ENCODE measurements at regions not wholly inside any gene's neighbourhood (a gene's known extent, or its start where the extent isn't known, plus 50 kb on each side); places are given as distances from the start of the nearest gene placed in this dataset.
"Not testable (repeated sequence)": the region's sequence is repeated elsewhere in the genome, so short reads cannot be mapped to it uniquely, and the experiment has no call there.

DNA sequence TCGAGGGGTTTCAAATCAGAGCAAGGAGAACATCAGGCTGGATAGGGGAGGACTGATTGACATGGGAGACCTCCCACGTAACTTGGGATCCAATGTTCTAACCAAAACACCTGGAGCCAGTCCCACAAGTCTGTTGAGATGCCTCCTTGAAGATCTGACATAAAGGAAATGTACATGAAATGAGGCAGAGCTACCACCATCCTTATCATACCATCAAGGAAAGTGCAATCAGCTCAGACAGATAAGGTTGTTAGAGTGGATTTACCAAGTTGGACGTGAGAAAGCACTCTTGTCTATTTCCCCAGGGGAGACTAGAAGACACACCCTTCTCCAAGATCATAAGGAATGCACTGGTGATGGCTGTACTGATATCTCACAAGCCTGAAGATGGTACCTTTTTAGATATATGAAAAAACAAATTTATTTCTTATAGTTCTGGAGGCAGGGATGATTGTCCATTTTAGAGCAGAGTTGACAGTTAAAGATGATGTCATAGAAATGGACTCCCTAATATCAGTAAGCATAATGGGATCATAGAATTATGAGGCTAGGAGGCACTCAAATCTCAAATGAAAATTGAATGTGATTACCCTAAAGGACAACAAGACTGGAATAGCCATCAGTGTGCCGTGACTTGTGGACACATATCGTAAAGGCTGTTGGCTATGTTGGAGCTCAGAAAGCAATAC, 129.1 kb upstream of the RAB4A start:
- Mint-ChIP-seq H3K27me3 (peaks cover 7% of the 10 kb centered on the region), H3K9me3 (no peaks in the 10 kb centered on the region), H3K4me1 (peaks cover 14% of the 10 kb centered on the region), H3K4me3 (no peak overlapping the region), H3K27ac (no peak overlapping the region), H3K36me3 (no peaks in the 10 kb centered on the region)
- ATAC-seq (ENCODE audit: low read depth) (no peak), DNase-seq (ENCODE audit: low spot score in 2 of 2) (no peak)

DNA sequence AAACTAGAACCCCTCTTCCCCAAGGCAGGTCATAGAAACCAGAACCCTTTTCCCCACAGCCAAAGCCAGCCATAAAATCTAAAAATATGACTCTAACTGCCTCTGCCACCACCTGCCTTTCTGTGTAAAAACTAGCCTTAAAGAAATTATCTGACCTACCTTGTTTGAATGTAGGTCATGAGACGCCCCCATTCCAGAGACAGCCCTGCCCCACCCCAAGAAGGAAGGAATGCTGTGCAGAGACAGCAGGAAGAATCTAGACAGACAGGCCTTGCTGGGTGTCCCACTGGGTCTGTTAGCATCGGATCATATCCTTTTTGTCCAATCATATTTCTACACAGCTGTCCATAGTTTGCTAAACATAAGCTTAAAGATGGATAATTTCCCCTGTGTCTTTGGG, 128.4 kb upstream of the RAB4A start:
- Mint-ChIP-seq H3K27ac (no peak overlapping the region), H3K27me3 (peaks cover 10% of the 10 kb centered on the region), H3K4me3 (no peak overlapping the region), H3K4me1 (peaks cover 8% of the 10 kb centered on the region), H3K9me3 (no peaks in the 10 kb centered on the region), H3K36me3 (no peaks in the 10 kb centered on the region)
- no peak for DNase-seq (ENCODE audit: low spot score in 2 of 2)
- ATAC-seq (ENCODE audit: low read depth), result no peak

DNA sequence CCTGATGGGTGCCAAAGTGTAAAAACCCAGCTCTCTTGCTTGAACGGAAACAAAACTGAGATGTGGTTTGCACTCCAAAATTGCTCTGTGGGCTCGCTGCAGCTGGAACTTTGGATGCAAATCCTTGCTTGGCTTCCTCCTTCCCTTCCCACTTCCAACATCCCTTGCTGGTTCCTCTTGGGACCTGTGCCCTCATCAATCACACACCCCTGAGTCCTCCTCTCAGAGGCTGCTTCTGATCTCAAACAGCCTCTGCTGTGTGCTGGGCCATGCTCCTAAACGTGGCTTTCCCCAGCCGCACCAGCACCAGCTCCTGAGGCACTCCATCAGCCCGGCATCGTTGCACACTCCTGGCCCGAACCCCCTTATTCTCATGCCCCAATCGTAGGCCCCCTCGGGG, 124.3 kb upstream of the RAB4A start:
- no peak for DNase-seq (ENCODE audit: low spot score in 2 of 2)
- Mint-ChIP-seq H3K4me1 (no peaks in the 10 kb centered on the region), H3K36me3 (no peaks in the 10 kb centered on the region), H3K9me3 (no peaks in the 10 kb centered on the region), H3K4me3 (no peak overlapping the region), H3K27ac (no peak overlapping the region), H3K27me3 (peaks cover 12% of the 10 kb centered on the region)
- no peak for ATAC-seq (ENCODE audit: low read depth)

DNA sequence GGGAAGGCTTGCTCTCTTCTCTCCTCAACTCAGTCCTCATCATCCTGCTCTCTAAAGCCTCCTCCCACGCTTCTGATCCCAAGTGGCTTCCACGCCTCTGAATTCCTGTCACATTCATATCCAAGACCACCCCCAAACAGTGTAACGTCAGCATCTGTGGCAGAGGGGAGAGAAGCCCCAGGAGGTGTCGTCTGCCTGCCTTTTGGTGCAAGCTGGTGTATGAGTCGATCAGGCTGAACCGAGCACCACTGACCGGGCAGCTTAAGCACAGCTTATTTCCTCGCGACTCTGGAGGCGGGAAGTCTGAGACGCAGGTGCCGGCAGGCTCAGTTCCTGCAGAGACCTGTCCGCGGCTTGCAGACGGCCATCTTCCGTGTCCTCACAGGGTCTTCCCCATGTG, 123.8 kb upstream of the RAB4A start:
- H3K36me3 Mint-ChIP-seq, result no peaks in the 10 kb centered on the region
- ATAC-seq (ENCODE audit: low read depth) (no peak), DNase-seq (ENCODE audit: low spot score in 2 of 2) (no peak)
- H3K4me3 Mint-ChIP-seq, result no peak overlapping the region
- H3K27ac Mint-ChIP-seq, result no peak overlapping the region
- peaks cover 12% of the 10 kb centered on the region for H3K27me3 Mint-ChIP-seq
- H3K4me1 Mint-ChIP-seq, result no peaks in the 10 kb centered on the region
- H3K9me3 Mint-ChIP-seq, result no peaks in the 10 kb centered on the region

DNA sequence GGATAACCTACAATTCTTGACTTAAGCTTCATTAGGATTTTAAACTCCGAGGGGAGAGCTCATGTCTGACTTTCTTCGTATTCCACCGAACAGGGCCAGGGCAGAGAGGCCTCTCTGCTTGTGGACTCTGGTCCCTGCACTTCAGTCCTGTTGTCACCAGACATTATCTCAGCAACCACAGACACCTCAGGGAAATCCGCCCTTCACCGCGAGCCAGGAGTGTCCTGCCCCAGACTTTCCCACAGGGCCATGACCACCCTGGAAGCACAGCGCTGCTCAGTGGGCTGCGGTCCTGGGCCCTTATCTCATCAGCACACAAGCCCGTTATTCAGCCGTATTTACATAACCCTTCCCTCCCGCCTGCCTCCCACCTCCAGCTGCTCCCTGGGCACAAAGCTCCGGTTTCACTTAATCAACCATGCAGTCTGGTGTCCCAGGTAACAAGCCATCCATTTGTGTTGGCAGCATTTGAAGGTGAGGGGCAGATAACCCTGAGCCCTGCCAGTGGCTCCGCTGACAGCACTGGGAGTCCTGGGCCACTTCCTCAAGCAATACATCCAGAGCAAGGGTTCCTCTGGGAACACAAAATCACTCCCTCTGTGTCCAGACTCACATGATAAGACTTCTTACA, 122.8 kb upstream of the RAB4A start:
- Mint-ChIP-seq H3K36me3 (no peaks in the 10 kb centered on the region), H3K9me3 (no peaks in the 10 kb centered on the region), H3K4me1 (no peaks in the 10 kb centered on the region), H3K27ac (no peak overlapping the region), H3K4me3 (no peak overlapping the region), H3K27me3 (peaks cover 12% of the 10 kb centered on the region)
- ATAC-seq (ENCODE audit: low read depth) (no peak), DNase-seq (ENCODE audit: low spot score in 2 of 2) (no peak)

DNA sequence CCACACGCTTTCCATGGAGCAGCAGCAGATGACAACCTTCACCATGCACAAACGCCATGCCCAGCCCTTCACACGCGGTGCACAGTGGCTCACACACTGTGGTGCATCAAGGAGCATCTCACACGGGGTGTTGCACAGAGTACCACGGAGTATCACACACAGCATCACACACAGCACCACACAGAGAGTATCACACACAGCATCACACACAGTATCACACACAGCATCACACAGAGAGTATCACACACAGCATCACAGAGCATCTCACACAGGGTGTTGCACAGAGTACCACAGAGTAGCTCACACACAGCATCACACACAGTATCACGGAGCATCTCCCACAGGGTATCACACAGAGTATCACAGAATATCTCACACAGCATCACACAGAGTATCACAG, 122.2 kb upstream of the RAB4A start:
- H3K4me1 Mint-ChIP-seq, result no peaks in the 10 kb centered on the region
- H3K36me3 Mint-ChIP-seq, result no peaks in the 10 kb centered on the region
- DNase-seq (ENCODE audit: low spot score in 2 of 2), result no peak
- no peak overlapping the region for H3K4me3 Mint-ChIP-seq
- ATAC-seq (ENCODE audit: low read depth), result no peak
- H3K27ac Mint-ChIP-seq, result no peak overlapping the region
- H3K9me3 Mint-ChIP-seq, result no peaks in the 10 kb centered on the region
- peaks cover 12% of the 10 kb centered on the region for H3K27me3 Mint-ChIP-seq

DNA sequence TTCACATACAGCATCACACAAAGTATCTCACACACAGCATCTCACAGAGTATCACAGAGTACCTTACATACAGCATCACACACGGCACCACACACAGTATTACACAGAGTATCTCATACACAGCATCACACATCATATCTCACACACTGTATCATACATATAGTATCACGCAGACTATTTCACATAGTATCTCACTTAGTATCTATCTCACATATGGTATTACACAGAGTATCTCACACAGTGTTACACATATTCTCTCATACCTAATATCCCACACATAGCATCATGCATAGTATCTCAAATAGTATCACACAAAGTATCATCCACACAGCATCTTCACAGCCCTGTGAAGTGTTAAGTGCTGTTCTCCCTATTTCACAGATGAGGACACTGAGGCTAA, 121.5 kb upstream of the RAB4A start:
- H3K4me3 Mint-ChIP-seq, result no peak overlapping the region
- peaks cover 12% of the 10 kb centered on the region for H3K27me3 Mint-ChIP-seq
- no peaks in the 10 kb centered on the region for H3K9me3 Mint-ChIP-seq
- H3K4me1 Mint-ChIP-seq, result no peaks in the 10 kb centered on the region
- H3K27ac Mint-ChIP-seq, result no peak overlapping the region
- ATAC-seq (ENCODE audit: low read depth) (no peak), DNase-seq (ENCODE audit: low spot score in 2 of 2) (no peak)
- no peaks in the 10 kb centered on the region for H3K36me3 Mint-ChIP-seq

DNA sequence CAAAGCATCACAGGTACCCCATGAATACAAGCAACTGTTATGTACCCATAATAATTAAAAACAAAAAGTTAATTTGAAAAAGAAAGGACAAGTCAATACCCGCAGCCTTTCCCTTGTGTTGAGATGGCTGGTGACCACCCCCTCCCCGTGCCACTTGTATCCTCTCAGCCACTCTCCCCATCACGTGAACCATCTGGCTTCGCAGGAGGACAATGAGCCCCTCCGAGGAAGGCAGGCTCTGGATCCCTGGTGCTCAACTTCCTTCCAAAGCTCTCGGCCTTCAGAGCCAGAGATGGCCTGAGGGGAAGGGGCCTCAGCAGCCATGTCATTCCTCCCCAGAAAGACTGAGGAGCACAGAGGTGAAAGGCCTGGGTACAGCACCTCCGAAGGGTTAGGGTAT, 120.4 kb upstream of the RAB4A start:
- DNase-seq (ENCODE audit: low spot score in 2 of 2) (no peak), ATAC-seq (ENCODE audit: low read depth) (no peak)
- H3K9me3 Mint-ChIP-seq, result no peaks in the 10 kb centered on the region
- peaks cover 11% of the 10 kb centered on the region for H3K27me3 Mint-ChIP-seq
- H3K4me1 Mint-ChIP-seq, result peaks cover 4% of the 10 kb centered on the region
- no peak overlapping the region for H3K27ac Mint-ChIP-seq
- no peaks in the 10 kb centered on the region for H3K36me3 Mint-ChIP-seq
- H3K4me3 Mint-ChIP-seq, result no peak overlapping the region

DNA sequence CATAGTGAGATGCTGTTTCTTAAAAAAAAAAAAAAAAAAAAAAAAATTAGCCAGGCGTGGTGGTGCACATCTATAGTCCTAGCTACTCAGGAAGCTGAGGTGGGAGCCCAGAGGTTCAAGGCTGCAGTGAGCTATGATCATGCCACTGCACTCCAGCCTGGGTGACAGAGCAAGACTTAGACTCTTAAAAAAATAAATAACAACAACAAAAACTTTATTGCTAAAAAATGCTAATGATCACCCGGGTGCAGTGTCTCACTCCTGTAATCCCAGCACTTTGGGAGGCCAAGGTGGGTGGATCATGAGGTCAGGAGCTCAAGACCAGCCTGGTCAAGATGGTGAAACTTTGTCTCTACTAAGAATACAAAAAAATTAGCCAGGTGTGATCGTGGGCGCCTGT, 119.5 kb upstream of the RAB4A start:
- not testable (repeated sequence) for DNase-seq (ENCODE audit: low spot score in 2 of 2); H3K27ac Mint-ChIP-seq; H3K4me3 Mint-ChIP-seq; H3K27me3 Mint-ChIP-seq; H3K36me3 Mint-ChIP-seq; H3K9me3 Mint-ChIP-seq; ATAC-seq (ENCODE audit: low read depth); H3K4me1 Mint-ChIP-seq

DNA sequence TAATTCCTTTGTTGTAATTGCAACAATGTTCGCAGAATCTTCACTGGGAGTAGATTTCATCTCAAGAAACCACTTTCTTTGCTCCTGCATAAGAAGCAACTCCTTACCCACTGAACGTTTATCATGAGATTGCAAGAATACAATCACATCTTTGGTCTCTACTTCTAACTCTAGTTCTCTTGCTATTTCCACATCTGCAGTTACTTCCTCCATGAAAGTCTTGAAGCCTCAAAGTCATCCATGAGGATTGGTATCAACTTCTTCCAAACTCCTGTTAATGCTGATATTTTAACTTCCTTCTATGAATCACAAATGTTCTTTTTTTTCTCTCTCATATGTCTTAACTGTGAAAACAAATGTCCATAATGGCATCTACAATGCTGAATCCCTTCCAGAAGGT, 118.6 kb upstream of the RAB4A start:
- H3K27me3 Mint-ChIP-seq, result peaks cover 3% of the 10 kb centered on the region
- H3K4me1 Mint-ChIP-seq, result peaks cover 6% of the 10 kb centered on the region
- no peak overlapping the region for H3K4me3 Mint-ChIP-seq
- H3K36me3 Mint-ChIP-seq, result no peaks in the 10 kb centered on the region
- ATAC-seq (ENCODE audit: low read depth) (no peak), DNase-seq (ENCODE audit: low spot score in 2 of 2) (no peak)
- no peak overlapping the region for H3K27ac Mint-ChIP-seq
- H3K9me3 Mint-ChIP-seq, result no peaks in the 10 kb centered on the region

DNA sequence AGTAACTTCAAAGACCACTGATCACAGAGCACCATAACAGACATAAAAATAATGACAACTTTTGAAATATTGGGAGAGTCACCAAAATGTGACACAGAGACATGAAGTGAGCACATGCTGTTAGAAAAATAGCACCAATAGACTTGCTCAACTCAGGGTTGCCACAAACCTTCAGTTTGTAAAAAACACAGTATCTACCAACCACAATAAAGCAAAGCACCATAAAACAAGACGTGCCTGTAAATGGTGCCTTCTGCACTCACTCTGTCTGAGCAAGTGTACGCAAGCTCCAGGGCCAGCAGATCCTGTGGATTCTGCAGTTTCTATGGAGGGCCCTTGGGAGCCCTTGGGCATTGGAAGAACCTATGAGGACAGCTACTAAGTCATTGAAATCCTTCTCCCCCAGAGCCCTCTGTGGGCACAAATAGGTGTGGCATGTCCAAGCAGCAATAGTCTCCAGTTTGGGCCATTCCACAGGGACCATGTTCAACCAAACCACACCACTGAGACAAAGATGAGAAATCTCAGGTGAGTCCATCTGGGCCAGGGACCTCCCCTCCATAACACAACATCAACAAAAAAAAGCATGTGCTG, 116.9 kb upstream of the RAB4A start:
- no peak for DNase-seq (ENCODE audit: low spot score in 2 of 2)
- H3K4me3 Mint-ChIP-seq, result no peak overlapping the region
- no peaks in the 10 kb centered on the region for H3K36me3 Mint-ChIP-seq
- peaks cover 6% of the 10 kb centered on the region for H3K4me1 Mint-ChIP-seq
- H3K27ac Mint-ChIP-seq, result no peak overlapping the region
- H3K9me3 Mint-ChIP-seq, result no peaks in the 10 kb centered on the region
- H3K27me3 Mint-ChIP-seq, result no peaks in the 10 kb centered on the region
- no peak for ATAC-seq (ENCODE audit: low read depth)

DNA sequence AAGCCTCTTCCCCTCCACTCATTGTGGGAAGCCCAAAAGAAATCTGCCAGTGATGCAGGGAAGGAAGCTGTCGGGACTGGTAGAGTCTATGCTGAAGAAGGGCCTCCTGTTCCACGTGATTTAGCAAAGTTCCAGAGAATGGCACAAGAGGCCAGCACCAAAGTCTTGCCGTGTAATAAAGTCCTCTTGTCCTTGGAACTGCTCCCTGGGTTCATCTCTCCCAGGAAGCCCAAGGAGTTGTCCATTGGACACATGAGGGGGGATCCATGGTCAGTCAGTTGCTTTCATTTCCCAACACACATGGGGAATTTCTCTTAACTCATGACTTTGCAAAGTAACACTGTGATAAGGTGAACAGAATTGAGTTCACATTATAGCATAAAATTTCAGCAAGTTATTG, 116.1 kb upstream of the RAB4A start:
- Mint-ChIP-seq H3K4me3 (no peak overlapping the region), H3K9me3 (no peaks in the 10 kb centered on the region), H3K27me3 (no peaks in the 10 kb centered on the region), H3K4me1 (peaks cover 6% of the 10 kb centered on the region), H3K36me3 (no peaks in the 10 kb centered on the region), H3K27ac (no peak overlapping the region)
- ATAC-seq (ENCODE audit: low read depth) (no peak), DNase-seq (ENCODE audit: low spot score in 2 of 2) (no peak)

DNA sequence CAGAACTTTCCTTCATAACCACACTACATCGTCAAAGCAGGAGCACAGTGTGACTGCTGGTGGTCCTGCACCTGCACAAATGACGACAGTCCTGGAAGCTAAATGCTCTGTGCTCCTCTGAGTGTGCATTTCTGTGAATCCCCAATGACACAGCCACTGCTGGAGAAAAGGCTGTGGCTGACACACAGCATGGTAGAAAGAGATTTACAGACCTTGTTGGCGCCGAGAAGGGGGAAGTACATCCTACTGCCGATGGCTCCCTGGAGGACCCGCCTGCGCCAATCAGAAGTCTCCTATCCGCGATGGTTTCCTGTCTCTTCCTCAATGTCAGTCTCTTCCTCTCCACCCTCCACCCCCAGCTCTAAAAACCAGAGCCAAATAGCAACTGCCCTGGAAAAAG, 115.4 kb upstream of the RAB4A start:
- no peaks in the 10 kb centered on the region for H3K36me3 Mint-ChIP-seq
- peak; percentile 56 for ATAC-seq (ENCODE audit: low read depth)
- H3K9me3 Mint-ChIP-seq, result no peaks in the 10 kb centered on the region
- no peak for DNase-seq (ENCODE audit: low spot score in 2 of 2)
- H3K4me3 Mint-ChIP-seq, result peak overlapping the region; percentile 35
- H3K27me3 Mint-ChIP-seq, result no peaks in the 10 kb centered on the region
- H3K4me1 Mint-ChIP-seq, result peaks cover 6% of the 10 kb centered on the region
- no peak overlapping the region for H3K27ac Mint-ChIP-seq

DNA sequence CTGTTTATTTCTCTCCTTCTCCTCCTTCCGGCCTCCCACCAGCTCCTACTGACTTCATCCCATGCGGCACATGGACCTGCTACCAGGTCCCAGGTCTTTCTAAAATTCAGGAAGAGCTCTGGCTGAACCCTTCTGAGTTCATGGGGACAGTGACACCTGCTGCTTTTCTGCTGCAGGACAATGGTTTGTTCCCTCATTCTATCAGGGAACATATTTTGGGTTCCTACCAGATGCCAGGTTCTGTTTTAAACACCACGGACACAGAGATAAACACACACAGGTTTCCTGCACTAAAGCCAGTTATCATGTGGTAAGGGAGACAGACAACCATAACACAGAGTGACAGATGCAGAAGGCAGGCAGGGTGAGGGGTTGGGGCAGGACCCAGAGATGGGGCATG, 114.0 kb upstream of the RAB4A start:
- Mint-ChIP-seq H3K4me3 (no peak overlapping the region), H3K4me1 (peaks cover 6% of the 10 kb centered on the region), H3K36me3 (no peaks in the 10 kb centered on the region), H3K9me3 (no peaks in the 10 kb centered on the region), H3K27ac (no peak overlapping the region), H3K27me3 (no peaks in the 10 kb centered on the region)
- DNase-seq (ENCODE audit: low spot score in 2 of 2), result no peak
- ATAC-seq (ENCODE audit: low read depth), result no peak

DNA sequence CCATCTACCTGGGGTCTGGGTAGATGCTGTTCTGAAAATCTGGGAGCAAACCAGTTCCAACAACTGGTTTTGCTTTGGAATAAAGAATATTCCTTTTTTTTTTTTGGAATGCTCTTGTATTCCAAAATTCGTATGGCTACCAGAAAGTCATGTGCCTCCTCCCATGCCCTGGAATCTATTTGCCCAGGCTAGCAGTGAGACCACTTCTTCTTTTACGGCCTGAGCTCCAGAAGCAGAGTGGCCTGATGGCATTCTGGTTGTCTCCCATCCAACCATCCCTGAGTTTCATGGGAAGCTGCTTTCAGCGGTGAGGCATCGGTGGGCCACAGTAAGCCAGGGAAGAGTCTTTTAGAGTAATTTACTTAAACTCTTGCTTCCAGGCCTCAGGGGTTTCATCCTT, 113.4 kb upstream of the RAB4A start:
- Mint-ChIP-seq H3K4me3 (no peak overlapping the region), H3K27me3 (no peaks in the 10 kb centered on the region)
- no peak for ATAC-seq (ENCODE audit: low read depth)

More for the DNA sequence above, 113.4 kb upstream of the RAB4A start:
- H3K36me3 Mint-ChIP-seq, result no peaks in the 10 kb centered on the region
- peaks cover 6% of the 10 kb centered on the region for H3K4me1 Mint-ChIP-seq
- H3K9me3 Mint-ChIP-seq, result no peaks in the 10 kb centered on the region
- DNase-seq (ENCODE audit: low spot score in 2 of 2), result no peak
- no peak overlapping the region for H3K27ac Mint-ChIP-seq
